ENCODE measurements at regions not wholly inside any gene's neighbourhood (a gene's known extent, or its start where the extent isn't known, plus 50 kb on each side); places are given as distances from the start of the nearest gene placed in this dataset.

- Histone ChIP-seq H3K9me3 (ENCODE audit: control insufficient read depth, insufficient read depth, low read length) (no peaks in the 10 kb centered on the region), H3K27me3 (ENCODE audit: control insufficient read depth, insufficient read depth, low read length) (no peaks in the 10 kb centered on the region), H3K4me3 (ENCODE audit: low read depth, low read length) (peak overlapping the region; percentile 33), H3K9ac (ENCODE audit: low read depth, low read length) (no peak overlapping the region), H3K36me3 (ENCODE audit: control insufficient read depth, insufficient read depth, low read length) (no peaks in the 10 kb centered on the region), H3K4me1 (ENCODE audit: control insufficient read depth, insufficient read depth, low read length) (peaks cover 8% of the 10 kb centered on the region)
Measured at GRCh38 chr2:158745067-158745865, 49.9 kb upstream of the DAPL1 start.

Measured in iPS-15b (cell line).